ENCODE measurements at regions not wholly inside any gene's neighbourhood (a gene's known extent, or its start where the extent isn't known, plus 50 kb on each side); places are given as distances from the start of the nearest gene placed in this dataset.

DNA sequence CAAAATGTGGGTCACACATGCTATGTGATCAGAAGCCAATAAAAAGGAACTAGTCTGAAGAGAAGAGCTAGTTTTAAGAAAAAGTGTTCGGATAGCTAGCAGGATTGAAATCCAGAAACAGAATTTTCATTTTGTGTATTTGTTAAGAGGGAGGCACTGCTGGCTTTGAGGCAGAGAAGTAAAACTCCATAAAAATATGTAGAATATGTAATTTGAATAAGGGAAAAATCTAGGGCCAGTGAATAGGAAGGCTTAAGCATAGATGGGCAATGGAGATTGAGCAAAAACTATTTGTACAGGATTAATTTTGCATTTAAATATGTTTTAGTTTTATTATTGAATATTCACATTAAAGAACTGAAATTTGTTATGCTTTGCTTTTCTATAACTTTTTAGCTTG lies 399.9 kb upstream of the PITX2 start:
- Histone ChIP-seq H3K36me3 (ENCODE audit: control insufficient read depth, insufficient read depth, low read length) (no peaks in the 10 kb centered on the region), H3K27ac (ENCODE audit: insufficient read depth, low read depth, low read length, poor library complexity, severe bottlenecking) (no peak overlapping the region), H3K4me1 (ENCODE audit: control insufficient read depth, insufficient read depth, low read length) (no peaks in the 10 kb centered on the region), H3K4me3 (ENCODE audit: insufficient read depth, low read depth, low read length) (no peak overlapping the region), H3K27me3 (ENCODE audit: control insufficient read depth, insufficient read depth, low read length, poor library complexity, severe bottlenecking) (no peaks in the 10 kb centered on the region), H3K9me3 (ENCODE audit: control insufficient read depth, low read length) (no peaks in the 10 kb centered on the region)
- 95 to 96% methylated on average over 1 of the region's 1 CpG for WGBS, 2 experiments

DNA sequence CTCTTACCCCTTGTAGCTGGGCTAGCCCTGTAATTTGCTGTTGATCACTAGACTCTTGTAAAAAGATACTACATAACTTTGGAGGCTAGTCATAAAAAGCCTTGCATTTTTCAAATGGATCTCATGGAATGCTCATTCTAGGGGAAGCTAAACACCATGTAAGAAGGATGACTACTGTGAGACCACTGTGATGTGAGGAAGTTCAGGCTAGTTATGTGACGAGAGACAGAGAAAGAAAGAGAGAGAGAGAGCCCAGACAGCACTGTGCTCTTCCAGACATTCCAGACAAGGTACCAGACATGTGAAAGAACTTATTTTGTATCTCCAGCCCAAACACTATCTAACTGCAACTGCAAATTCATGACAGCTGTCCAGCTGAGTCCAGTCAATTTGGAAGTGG lies 404.6 kb upstream of the PITX2 start:
- H3K27me3 ChIP-seq (ENCODE audit: control insufficient read depth, insufficient read depth, low read length, poor library complexity, severe bottlenecking): no peaks in the 10 kb centered on the region
- no peak overlapping the region for H3K27ac ChIP-seq (ENCODE audit: insufficient read depth, low read depth, low read length, poor library complexity, severe bottlenecking)
- H3K9me3 ChIP-seq (ENCODE audit: control insufficient read depth, low read length): no peaks in the 10 kb centered on the region
- no peaks in the 10 kb centered on the region for H3K36me3 ChIP-seq (ENCODE audit: control insufficient read depth, insufficient read depth, low read length)
- no peaks in the 10 kb centered on the region for H3K4me1 ChIP-seq (ENCODE audit: control insufficient read depth, insufficient read depth, low read length)
- WGBS, 2 experiments: 77 to 96% methylated on average over 1 of the region's 1 CpG
- no peak overlapping the region for H3K4me3 ChIP-seq (ENCODE audit: insufficient read depth, low read depth, low read length)

DNA sequence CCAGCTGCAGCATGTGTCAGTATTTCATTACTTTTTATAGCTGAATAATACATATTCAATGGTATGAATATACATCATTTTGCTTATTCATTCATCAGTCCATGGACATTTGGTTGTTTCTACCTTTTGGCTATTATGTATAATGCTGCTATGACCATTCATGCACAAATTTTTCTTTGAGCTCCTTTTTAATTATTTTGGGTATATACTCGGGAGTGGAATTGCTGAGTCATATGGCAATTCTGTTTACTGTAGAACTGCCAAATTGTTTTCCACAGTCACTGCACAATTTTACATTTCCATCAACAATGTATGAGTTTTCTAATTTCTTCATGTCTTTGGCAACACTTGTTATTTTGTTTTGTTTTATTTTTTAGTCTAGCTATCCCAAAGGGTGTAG lies 405.9 kb upstream of the PITX2 start:
- H3K4me3 ChIP-seq (ENCODE audit: insufficient read depth, low read depth, low read length): no peak overlapping the region
- H3K4me1 ChIP-seq (ENCODE audit: control insufficient read depth, insufficient read depth, low read length): no peaks in the 10 kb centered on the region
- no peaks in the 10 kb centered on the region for H3K9me3 ChIP-seq (ENCODE audit: control insufficient read depth, low read length)
- whole genome bisulfite sequencing, 2 experiments: 100% methylated on average over 1 of the region's 1 CpG
- no peaks in the 10 kb centered on the region for H3K36me3 ChIP-seq (ENCODE audit: control insufficient read depth, insufficient read depth, low read length)
- H3K27ac ChIP-seq (ENCODE audit: insufficient read depth, low read depth, low read length, poor library complexity, severe bottlenecking): no peak overlapping the region
- no peaks in the 10 kb centered on the region for H3K27me3 ChIP-seq (ENCODE audit: control insufficient read depth, insufficient read depth, low read length, poor library complexity, severe bottlenecking)

DNA sequence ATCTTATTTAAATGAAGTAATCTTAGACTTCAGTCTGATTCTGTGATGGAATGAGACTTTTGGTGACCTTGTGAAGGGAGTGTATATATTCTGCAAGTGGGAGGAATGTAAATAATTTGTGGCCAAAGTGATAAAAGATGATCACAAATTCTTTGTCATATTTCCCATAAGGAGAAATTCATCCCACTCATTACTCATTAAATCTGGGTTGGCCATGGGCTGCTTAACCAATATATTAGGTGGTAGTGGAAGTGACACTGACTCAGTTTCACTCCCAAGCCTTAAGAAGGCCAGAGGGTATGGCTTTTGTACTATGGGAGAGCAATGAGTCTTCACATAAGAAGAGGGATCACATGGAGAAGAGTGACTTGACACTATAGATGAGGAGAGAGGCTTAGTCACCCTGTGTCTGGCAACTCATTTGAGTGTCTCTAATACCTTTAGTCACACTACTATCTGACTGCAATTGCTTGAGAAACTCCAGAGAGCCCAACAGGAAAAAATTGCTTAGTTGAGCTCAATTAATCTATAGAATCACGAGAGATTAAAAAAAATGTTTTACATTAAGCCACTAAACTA lies 408.2 kb upstream of the PITX2 start:
- WGBS, 2 experiments: 86% methylated on average over 1 of the region's 1 CpG; no CpG with 5 or more reads in 1 of the 2 experiments
- Histone ChIP-seq H3K27ac (ENCODE audit: insufficient read depth, low read depth, low read length, poor library complexity, severe bottlenecking) (no peak overlapping the region), H3K36me3 (ENCODE audit: control insufficient read depth, insufficient read depth, low read length) (no peaks in the 10 kb centered on the region), H3K4me3 (ENCODE audit: insufficient read depth, low read depth, low read length) (no peak overlapping the region), H3K27me3 (ENCODE audit: control insufficient read depth, insufficient read depth, low read length, poor library complexity, severe bottlenecking) (no peaks in the 10 kb centered on the region), H3K9me3 (ENCODE audit: control insufficient read depth, low read length) (no peaks in the 10 kb centered on the region), H3K4me1 (ENCODE audit: control insufficient read depth, insufficient read depth, low read length) (no peaks in the 10 kb centered on the region)

DNA sequence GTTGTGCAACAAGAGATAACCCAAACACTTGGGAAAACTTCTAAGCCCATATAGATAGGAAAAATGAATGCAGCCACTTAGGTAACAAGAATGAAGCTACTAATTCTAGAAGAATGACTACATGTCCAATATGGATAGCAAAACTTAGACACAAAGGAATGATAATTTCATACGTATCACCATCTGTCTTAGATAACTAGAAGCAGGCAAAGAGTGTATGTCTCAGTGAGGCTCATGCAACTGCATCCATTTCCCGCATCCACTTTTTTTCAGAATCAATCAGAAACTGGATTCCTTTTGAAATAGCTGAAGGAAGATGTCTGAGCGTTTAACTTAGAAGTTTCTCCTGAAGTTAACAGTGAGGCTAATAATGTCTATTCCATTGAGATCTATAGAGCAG lies 408.7 kb upstream of the PITX2 start:
- Histone ChIP-seq H3K36me3 (ENCODE audit: control insufficient read depth, insufficient read depth, low read length) (no peaks in the 10 kb centered on the region), H3K9me3 (ENCODE audit: control insufficient read depth, low read length) (no peaks in the 10 kb centered on the region), H3K27me3 (ENCODE audit: control insufficient read depth, insufficient read depth, low read length, poor library complexity, severe bottlenecking) (no peaks in the 10 kb centered on the region), H3K4me1 (ENCODE audit: control insufficient read depth, insufficient read depth, low read length) (no peaks in the 10 kb centered on the region), H3K4me3 (ENCODE audit: insufficient read depth, low read depth, low read length) (no peak overlapping the region), H3K27ac (ENCODE audit: insufficient read depth, low read depth, low read length, poor library complexity, severe bottlenecking) (no peak overlapping the region)
- WGBS, 2 experiments: 94% methylated on average over 3 of the region's 3 CpGs

DNA sequence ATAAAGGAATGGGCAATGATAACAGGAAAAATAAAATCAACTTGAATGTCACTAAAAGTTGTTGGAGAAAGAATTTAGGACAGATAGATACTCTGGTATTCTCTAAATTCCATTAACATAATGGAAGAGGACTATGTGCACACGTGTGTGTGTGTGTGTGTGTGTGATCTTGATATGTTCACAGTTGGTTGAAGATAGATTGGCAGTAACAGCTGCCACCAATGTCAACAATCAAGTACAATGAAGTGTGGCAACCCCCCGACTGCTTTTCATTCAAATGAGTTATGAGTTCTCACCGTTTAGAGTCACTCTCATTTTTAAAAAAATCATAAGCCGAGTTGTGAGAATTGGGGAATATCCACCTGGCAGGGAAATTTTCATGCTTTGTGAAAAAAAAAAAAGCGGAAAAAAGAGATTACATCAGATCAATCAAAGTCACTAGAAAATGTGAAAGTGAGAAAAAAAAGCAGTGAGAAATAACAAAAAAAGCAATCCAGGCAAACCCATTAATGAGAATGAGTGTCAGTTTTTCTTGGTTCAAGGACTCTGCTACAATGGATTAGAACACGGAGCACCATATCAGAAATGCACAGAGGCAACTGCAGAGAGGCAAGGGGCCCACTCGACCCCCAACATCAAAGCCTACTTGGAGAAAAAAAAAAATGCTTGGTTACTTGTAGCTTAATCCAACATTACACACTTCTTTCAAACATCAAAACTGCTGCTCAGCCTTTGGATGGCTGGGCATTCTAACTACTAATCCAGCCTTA lies 414.9 kb upstream of the PITX2 start:
- 78 to 82% methylated on average over 7 of the region's 7 CpGs for WGBS, 2 experiments
- Histone ChIP-seq H3K4me1 (ENCODE audit: control insufficient read depth, insufficient read depth, low read length) (no peaks in the 10 kb centered on the region), H3K27me3 (ENCODE audit: control insufficient read depth, insufficient read depth, low read length, poor library complexity, severe bottlenecking) (no peaks in the 10 kb centered on the region), H3K9me3 (ENCODE audit: control insufficient read depth, low read length) (no peaks in the 10 kb centered on the region), H3K36me3 (ENCODE audit: control insufficient read depth, insufficient read depth, low read length) (no peaks in the 10 kb centered on the region), H3K27ac (ENCODE audit: insufficient read depth, low read depth, low read length, poor library complexity, severe bottlenecking) (no peak overlapping the region), H3K4me3 (ENCODE audit: insufficient read depth, low read depth, low read length) (no peak overlapping the region)

DNA sequence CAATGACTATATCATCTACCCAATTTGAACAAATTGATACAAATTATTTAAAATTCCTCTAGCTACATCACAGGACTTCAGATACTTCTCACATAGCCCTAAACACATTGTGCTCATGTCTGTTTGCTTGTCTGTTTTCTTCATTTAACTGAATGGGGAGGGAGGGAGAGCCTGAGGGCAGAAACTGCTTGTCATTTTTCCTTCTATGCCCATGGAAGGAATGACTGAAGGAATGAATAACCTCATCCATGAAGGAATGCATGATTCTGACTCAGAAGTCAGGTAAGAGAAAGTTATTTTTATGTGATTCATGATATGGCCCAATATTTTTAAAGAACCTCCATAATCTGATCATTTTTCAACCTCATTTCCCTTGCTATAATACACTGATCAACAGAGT lies 418.0 kb upstream of the PITX2 start:
- Histone ChIP-seq H3K27ac (ENCODE audit: insufficient read depth, low read depth, low read length, poor library complexity, severe bottlenecking) (no peak overlapping the region), H3K27me3 (ENCODE audit: control insufficient read depth, insufficient read depth, low read length, poor library complexity, severe bottlenecking) (no peaks in the 10 kb centered on the region), H3K4me3 (ENCODE audit: insufficient read depth, low read depth, low read length) (no peak overlapping the region), H3K4me1 (ENCODE audit: control insufficient read depth, insufficient read depth, low read length) (no peaks in the 10 kb centered on the region), H3K9me3 (ENCODE audit: control insufficient read depth, low read length) (no peaks in the 10 kb centered on the region), H3K36me3 (ENCODE audit: control insufficient read depth, insufficient read depth, low read length) (no peaks in the 10 kb centered on the region)

DNA sequence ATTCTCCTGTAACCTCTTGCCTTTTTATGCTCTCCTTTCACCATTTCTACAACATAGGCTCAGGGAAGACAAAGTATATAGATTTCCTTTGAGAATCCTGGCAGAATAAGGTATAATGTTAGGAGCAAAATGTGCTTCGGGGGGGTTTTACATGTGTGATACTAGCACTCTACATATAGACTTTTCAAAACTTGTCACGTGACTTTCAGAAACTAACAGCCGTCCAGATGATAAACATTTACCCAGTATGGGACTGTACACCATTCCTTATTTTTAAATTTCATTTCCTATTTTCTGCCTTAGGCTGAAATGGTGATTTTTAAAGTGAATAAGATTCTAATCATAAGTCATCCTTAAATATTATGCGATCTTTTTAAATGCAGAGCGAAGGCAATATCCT lies 420.4 kb upstream of the PITX2 start:
- H3K9me3 ChIP-seq (ENCODE audit: control insufficient read depth, low read length): no peaks in the 10 kb centered on the region
- no peak overlapping the region for H3K27ac ChIP-seq (ENCODE audit: insufficient read depth, low read depth, low read length, poor library complexity, severe bottlenecking)
- no peaks in the 10 kb centered on the region for H3K27me3 ChIP-seq (ENCODE audit: control insufficient read depth, insufficient read depth, low read length, poor library complexity, severe bottlenecking)
- no peaks in the 10 kb centered on the region for H3K4me1 ChIP-seq (ENCODE audit: control insufficient read depth, insufficient read depth, low read length)
- H3K36me3 ChIP-seq (ENCODE audit: control insufficient read depth, insufficient read depth, low read length): no peaks in the 10 kb centered on the region
- WGBS, 2 experiments: 89 to 96% methylated on average over 5 of the region's 5 CpGs
- no peak overlapping the region for H3K4me3 ChIP-seq (ENCODE audit: insufficient read depth, low read depth, low read length)

DNA sequence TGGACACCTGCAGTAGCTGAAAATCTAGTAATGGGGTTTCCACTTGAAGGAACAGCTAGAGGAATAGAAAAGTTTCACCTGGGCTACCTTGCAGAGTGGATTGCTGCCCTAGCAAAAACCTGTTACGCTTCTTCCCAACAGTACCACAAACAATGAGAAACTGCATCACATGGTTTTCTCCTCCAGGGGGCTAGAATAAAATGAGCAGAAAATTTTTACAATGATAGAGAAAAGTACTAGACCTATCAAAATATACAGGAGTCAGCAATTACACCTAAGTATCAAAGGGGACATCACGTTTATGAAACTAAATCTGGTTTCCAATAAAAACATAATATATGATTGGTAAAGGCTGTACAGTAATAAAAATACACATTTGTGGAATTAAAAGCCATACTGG lies 423.1 kb upstream of the PITX2 start:
- H3K4me3 ChIP-seq (ENCODE audit: insufficient read depth, low read depth, low read length): no peak overlapping the region
- H3K9me3 ChIP-seq (ENCODE audit: control insufficient read depth, low read length): no peaks in the 10 kb centered on the region
- H3K36me3 ChIP-seq (ENCODE audit: control insufficient read depth, insufficient read depth, low read length): no peaks in the 10 kb centered on the region
- H3K27me3 ChIP-seq (ENCODE audit: control insufficient read depth, insufficient read depth, low read length, poor library complexity, severe bottlenecking): no peaks in the 10 kb centered on the region
- no peaks in the 10 kb centered on the region for H3K4me1 ChIP-seq (ENCODE audit: control insufficient read depth, insufficient read depth, low read length)
- no peak overlapping the region for H3K27ac ChIP-seq (ENCODE audit: insufficient read depth, low read depth, low read length, poor library complexity, severe bottlenecking)
- WGBS, 2 experiments: 90% methylated on average over 1 of the region's 2 CpGs; no CpG with 5 or more reads in 1 of the 2 experiments

DNA sequence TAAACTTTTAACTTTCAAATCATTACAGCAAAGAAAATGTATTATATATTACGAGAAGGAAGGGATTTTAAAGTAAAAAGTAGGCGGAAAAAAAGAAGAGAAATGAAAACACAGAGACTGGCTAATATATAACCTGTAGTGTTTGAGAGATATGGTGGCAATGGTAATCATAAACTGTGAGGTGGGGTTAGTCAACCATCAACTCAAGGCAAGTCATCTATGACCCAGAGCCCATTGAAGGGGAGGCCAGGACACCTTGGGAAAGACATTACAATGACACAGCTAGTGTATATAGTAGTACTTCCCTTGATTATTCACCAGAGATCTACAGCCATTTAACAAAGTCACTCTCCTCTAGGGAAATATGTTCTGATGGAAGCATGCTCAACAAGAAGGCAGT lies 423.9 kb upstream of the PITX2 start:
- H3K27ac ChIP-seq (ENCODE audit: insufficient read depth, low read depth, low read length, poor library complexity, severe bottlenecking): no peak overlapping the region
- no peak overlapping the region for H3K4me3 ChIP-seq (ENCODE audit: insufficient read depth, low read depth, low read length)
- H3K27me3 ChIP-seq (ENCODE audit: control insufficient read depth, insufficient read depth, low read length, poor library complexity, severe bottlenecking): no peaks in the 10 kb centered on the region
- H3K9me3 ChIP-seq (ENCODE audit: control insufficient read depth, low read length): no peaks in the 10 kb centered on the region
- H3K36me3 ChIP-seq (ENCODE audit: control insufficient read depth, insufficient read depth, low read length): no peaks in the 10 kb centered on the region
- WGBS, 2 experiments: 92 to 96% methylated on average over 2 of the region's 2 CpGs
- no peaks in the 10 kb centered on the region for H3K4me1 ChIP-seq (ENCODE audit: control insufficient read depth, insufficient read depth, low read length)
